Activated T-cell treated with anti-CD3 and anti-CD28 coated beads, Interleukin-2, amount 50 U/mL, for 4 hours (primary cell): ENCODE measurements at regions not wholly inside any gene's neighbourhood (a gene's known extent, or its start where the extent isn't known, plus 50 kb on each side); places are given as distances from the start of the nearest gene placed in this dataset.
A peak's percentile ranks its signal among the peaks of the same experiment; 100 is the strongest.
"Not testable (repeated sequence)": the region's sequence is repeated elsewhere in the genome, so short reads cannot be mapped to it uniquely, and the experiment has no call there.

ENCODE experiments used
- ATAC-seq, 2 donors: fragments of 200-7000 bp; cut with Tn5 transposase; one replicate each; pipeline ENCODE4 v1.10.0; 2021
- DNase-seq: peaks from one replicate; pipeline ENCODE4 v3.0.0-alpha.2; 2020
- H3K27me3 Mint-ChIP-seq: one replicate; pipeline ENCODE4 v1.8.0; 2021; ENCODE audit warnings: low read depth, mixed read lengths
- H3K36me3 Mint-ChIP-seq: one replicate; pipeline ENCODE4 v1.8.0; 2022; ENCODE audit warnings: mixed read lengths; ENCODE audit not compliant: insufficient read depth
- H3K4me1 Mint-ChIP-seq: one replicate; pipeline ENCODE4 v1.8.0; 2021; ENCODE audit warnings: low read depth, mixed read lengths
- H3K4me3 Mint-ChIP-seq: one replicate; pipeline ENCODE4 v1.8.0; 2021; ENCODE audit warnings: mild to moderate bottlenecking, moderate library complexity, mixed read lengths
- H3K9me3 Mint-ChIP-seq: one replicate; pipeline ENCODE4 v1.8.0; 2021; ENCODE audit warnings: mixed read lengths

- H3K4me1 Mint-ChIP-seq, H3K36me3 Mint-ChIP-seq, H3K9me3 Mint-ChIP-seq, ATAC-seq, H3K4me3 Mint-ChIP-seq, DNase-seq: not testable (repeated sequence)
- H3K27me3 Mint-ChIP-seq = peaks cover 13% of the 10 kb centered on the region
Measured at GRCh38 chr12:131644917-131645316, 66.0 kb upstream of the SFSWAP start.

- H3K36me3 Mint-ChIP-seq, H3K4me1 Mint-ChIP-seq, H3K9me3 Mint-ChIP-seq, H3K4me3 Mint-ChIP-seq, DNase-seq: not testable (repeated sequence)
- peak in 1 of 2 donors; percentile 30 for ATAC-seq
- H3K27me3 Mint-ChIP-seq = peaks cover 12% of the 10 kb centered on the region
Measured at GRCh38 chr12:131645557-131645956, 65.3 kb upstream of the SFSWAP start.

- DNase-seq, H3K36me3 Mint-ChIP-seq, H3K4me3 Mint-ChIP-seq, ATAC-seq, H3K9me3 Mint-ChIP-seq, H3K4me1 Mint-ChIP-seq: not testable (repeated sequence)
- H3K27me3 Mint-ChIP-seq = peaks cover 12% of the 10 kb centered on the region
Measured at GRCh38 chr12:131646444-131646843, 64.4 kb upstream of the SFSWAP start.

- Mint-ChIP-seq H3K27me3 (peaks cover 12% of the 10 kb centered on the region), H3K4me1 (no peaks in the 10 kb centered on the region), H3K9me3 (no peaks in the 10 kb centered on the region), H3K36me3 (no peaks in the 10 kb centered on the region), H3K4me3 (no peak overlapping the region)
- ATAC-seq (no peak), DNase-seq (no peak)
Measured at GRCh38 chr12:131647667-131648066, 63.2 kb upstream of the SFSWAP start.

GRCh38 chr12:131655469-131656174 lies 55.3 kb upstream of the SFSWAP start:
- not testable (repeated sequence) for H3K36me3 Mint-ChIP-seq, H3K9me3 Mint-ChIP-seq, ATAC-seq

GRCh38 chr12:131656796-131657195 lies 54.1 kb upstream of the SFSWAP start:
- not testable (repeated sequence) for H3K27me3 Mint-ChIP-seq, H3K9me3 Mint-ChIP-seq, H3K36me3 Mint-ChIP-seq, H3K4me1 Mint-ChIP-seq, ATAC-seq, DNase-seq, H3K4me3 Mint-ChIP-seq

More at GRCh38 chr12:131655469-131656174, 55.3 kb upstream of the SFSWAP start:
- not testable (repeated sequence) for H3K4me3 Mint-ChIP-seq, H3K27me3 Mint-ChIP-seq, DNase-seq, H3K4me1 Mint-ChIP-seq

- H3K36me3 Mint-ChIP-seq, ATAC-seq, DNase-seq, H3K27me3 Mint-ChIP-seq, H3K4me3 Mint-ChIP-seq, H3K4me1 Mint-ChIP-seq, H3K9me3 Mint-ChIP-seq: not testable (repeated sequence)
Measured at GRCh38 chr12:131658605-131659004, 52.3 kb upstream of the SFSWAP start.

- H3K9me3 Mint-ChIP-seq, H3K36me3 Mint-ChIP-seq, H3K4me3 Mint-ChIP-seq: not testable (repeated sequence)
Measured at GRCh38 chr12:131659484-131659883, 51.4 kb upstream of the SFSWAP start.

GRCh38 chr12:131659976-131660375 lies 50.9 kb upstream of the SFSWAP start:
- H3K27me3 Mint-ChIP-seq, H3K4me1 Mint-ChIP-seq, H3K9me3 Mint-ChIP-seq, DNase-seq, H3K36me3 Mint-ChIP-seq, H3K4me3 Mint-ChIP-seq, ATAC-seq: not testable (repeated sequence)

More at GRCh38 chr12:131659484-131659883, 51.4 kb upstream of the SFSWAP start:
- not testable (repeated sequence) for H3K27me3 Mint-ChIP-seq, DNase-seq, H3K4me1 Mint-ChIP-seq, ATAC-seq

GRCh38 chr12:131660401-131660800 lies 50.5 kb upstream of the SFSWAP start:
- H3K27me3 Mint-ChIP-seq, DNase-seq, H3K4me1 Mint-ChIP-seq, H3K4me3 Mint-ChIP-seq, H3K36me3 Mint-ChIP-seq, H3K9me3 Mint-ChIP-seq, ATAC-seq: not testable (repeated sequence)
